Fibroblast of the aortic adventitia (primary cell): ENCODE measurements at regions not wholly inside any gene's neighbourhood (a gene's known extent, or its start where the extent isn't known, plus 50 kb on each side); places are given as distances from the start of the nearest gene placed in this dataset.

Source experiments
- DNase-seq: peaks from one replicate; pipeline ENCODE4 v3.0.0-alpha.2; 2010; ENCODE audit warnings: low read depth
- H3K4me3 ChIP-seq: 2 replicates; pipeline ENCODE4 v1.5.1; 2011; ENCODE audit warnings: low read depth, mild to moderate bottlenecking, control low read depth, low read length, moderate library complexity
- CTCF ChIP-seq: IDR thresholded peaks from 2 replicates; pipeline ENCODE4 v1.5.1; 2011; ENCODE audit warnings: mild to moderate bottlenecking, low read length, control low read depth, inconsistent platforms; ENCODE audit not compliant: insufficient read depth

DNA sequence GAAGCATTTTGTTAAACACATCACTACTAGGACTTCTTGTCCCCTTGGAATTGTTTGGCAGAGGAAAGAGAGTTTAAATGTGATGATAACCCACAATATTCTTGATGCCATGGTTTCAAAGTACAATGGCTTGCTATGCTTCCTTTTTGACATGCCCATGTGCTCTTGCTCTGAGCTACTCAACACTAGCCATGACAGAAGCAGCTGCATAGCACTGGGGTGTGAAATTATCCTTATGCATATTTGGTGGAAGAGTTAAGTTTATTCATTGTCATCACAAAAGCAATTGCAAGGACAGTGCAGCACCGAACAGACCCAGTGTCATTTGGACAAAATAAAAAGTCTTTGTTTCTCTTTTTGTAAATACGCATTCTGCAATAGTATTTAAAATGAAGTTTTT lies 209.9 kb upstream of the CDH20 start:
- no peak for DNase-seq
- H3K4me3 ChIP-seq = no peak overlapping the region
- no peak for TF ChIP-seq CTCF

GRCh38 chr18:61127714-61128467 lies 205.3 kb upstream of the CDH20 start:
- no peak overlapping the region for H3K4me3 ChIP-seq
- DNase-seq = no peak
- TF ChIP-seq CTCF = no peak

DNA sequence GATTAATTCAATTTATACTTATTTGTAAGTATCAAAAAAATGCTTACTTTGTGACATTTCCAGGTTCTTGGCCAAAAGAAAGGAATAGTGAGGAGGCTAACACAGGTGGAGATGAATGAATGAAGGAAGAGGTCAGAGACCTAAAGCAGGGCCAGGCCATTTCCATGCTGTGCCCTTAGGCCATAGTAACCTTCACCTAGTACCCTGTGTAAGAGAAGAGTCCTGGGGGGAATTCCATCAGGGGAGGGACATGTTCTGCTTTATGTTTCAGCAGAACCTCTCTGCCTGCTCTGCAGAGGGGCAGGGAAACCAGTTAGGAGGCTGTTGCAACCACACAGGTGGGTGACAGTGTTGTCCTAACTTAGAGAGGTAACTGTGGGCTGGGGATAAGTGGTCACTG lies 204.2 kb upstream of the CDH20 start:
- no peak for TF ChIP-seq CTCF
- no peak for DNase-seq
- no peak overlapping the region for H3K4me3 ChIP-seq

DNA sequence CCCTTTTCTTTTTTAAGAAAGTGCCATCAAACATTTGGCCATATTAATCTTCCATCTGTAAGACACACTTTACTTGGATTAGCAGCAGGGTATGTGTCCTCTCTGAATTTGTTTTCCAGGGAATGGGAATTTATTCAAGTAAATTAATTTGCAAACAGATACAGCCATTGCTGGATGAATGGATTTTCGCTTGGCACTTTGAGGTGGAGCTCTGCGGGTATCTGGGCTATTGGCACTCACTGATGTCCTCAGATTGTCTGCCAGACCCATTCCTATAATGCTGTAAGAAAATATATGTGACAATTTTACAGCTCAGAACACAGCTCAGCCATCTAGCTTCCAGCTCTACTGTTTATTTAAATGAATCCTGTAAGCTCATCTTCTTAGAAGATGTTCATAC lies 201.2 kb upstream of the CDH20 start:
- no peak for DNase-seq
- TF ChIP-seq CTCF = no peak
- no peak overlapping the region for H3K4me3 ChIP-seq

DNA sequence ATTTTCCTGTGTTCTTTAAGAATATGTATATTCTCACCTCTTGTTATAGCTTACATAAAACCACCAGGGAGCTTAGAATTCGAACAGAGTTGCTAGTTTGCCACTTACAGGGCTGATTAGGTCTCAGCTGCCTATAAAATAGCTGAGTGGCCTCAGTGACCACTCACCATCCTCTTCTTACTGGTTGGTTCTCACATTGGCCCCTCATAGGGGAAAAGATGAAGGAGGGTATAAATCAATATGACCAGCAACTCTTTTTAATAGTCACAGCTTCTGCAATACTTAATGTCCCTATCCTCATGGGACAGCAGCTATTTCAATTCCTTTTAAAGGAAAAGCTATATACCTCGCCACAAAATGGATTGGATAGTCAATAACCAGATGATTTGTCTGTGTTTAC lies 199.4 kb upstream of the CDH20 start:
- no peak for TF ChIP-seq CTCF
- no peak for DNase-seq
- no peak overlapping the region for H3K4me3 ChIP-seq

GRCh38 chr18:61136711-61137251 lies 196.4 kb upstream of the CDH20 start:
- no peak for DNase-seq
- H3K4me3 ChIP-seq = no peak overlapping the region
- no peak for TF ChIP-seq CTCF

DNA sequence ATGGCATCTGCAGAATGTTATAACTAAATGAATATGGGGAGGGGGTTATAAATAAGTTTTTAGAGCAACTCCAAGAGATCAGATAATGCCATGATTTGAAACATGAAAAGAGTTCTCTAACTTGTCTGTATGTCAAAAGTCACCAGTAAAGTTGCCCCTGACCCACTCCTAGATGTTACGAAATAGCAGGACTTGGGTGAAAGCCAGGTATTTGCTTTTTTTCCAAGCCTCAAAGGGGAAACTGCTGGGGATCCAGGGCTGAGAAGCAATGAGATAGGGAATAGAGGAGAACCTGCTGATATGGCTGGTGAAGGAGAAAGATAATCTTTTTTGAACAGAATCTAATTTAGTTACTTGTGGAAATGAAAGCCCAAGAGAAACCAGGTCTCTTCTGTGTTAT lies 191.5 kb upstream of the CDH20 start:
- no peak overlapping the region for H3K4me3 ChIP-seq
- TF ChIP-seq CTCF = no peak
- DNase-seq = no peak
